ENCODE measurements at regions not wholly inside any gene's neighbourhood (a gene's known extent, or its start where the extent isn't known, plus 50 kb on each side); places are given as distances from the start of the nearest gene placed in this dataset.

GRCh38 chr15:69820819-69821218 is 276.9 kb downstream of the TLE3 start:
- TF ChIP-seq CTCF (conservative IDR thresholded peaks at IDR 0.05; ENCODE audit: low read length) = no peak
- TF ChIP-seq EZH2phosphoT487 (IDR thresholded peaks at IDR 0.05; ENCODE audit: borderline replicate concordance) = no peak

All from Loucy (cell line).